ENCODE measurements at regions not wholly inside any gene's neighbourhood (a gene's known extent, or its start where the extent isn't known, plus 50 kb on each side); places are given as distances from the start of the nearest gene placed in this dataset.

DNA sequence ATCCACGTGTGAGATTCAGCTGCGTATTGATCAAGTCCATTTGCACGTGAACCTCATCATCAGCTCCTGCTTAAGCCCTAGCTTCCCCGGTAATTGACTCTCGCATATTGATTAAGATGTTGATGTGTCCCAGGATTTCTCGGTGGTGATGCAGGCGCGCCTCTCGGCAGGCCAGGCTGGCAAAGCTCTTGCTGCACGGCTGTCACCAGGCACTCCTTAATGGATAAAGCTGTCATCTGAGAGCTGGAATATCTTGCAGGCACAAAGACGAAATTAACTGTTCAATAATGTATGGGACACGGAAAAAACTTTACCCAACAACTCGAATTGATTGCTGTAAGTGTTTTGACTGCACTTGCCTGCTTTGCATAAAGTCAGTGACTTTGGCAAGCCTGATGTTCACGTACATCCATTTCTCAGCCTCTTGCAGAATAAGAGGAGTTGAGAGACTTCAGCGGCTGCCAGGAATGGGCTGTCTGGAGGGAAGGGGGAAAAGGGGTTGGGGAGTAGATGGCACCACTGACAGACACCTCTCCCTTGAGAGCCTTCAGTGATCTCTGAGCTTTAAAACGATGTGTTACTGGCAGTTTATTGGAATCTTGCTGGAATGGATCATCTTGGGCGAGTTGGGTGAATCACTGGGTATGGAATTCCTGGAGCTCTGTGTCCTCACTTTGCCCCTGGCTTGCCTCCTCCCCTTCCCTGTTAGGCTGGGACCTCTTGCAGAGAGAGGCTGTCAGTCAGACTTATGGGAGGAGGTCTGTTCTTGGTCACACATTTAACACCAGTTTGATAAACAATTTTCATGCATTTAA is 650.3 kb downstream of the CCDC171 start:
- H3K9me3 ChIP-seq (ENCODE audit: control insufficient read depth, low read depth, low read length) = no peaks in the 10 kb centered on the region

More for the DNA sequence above, 650.3 kb downstream of the CCDC171 start:
- no peaks in the 10 kb centered on the region; the same call in 1 of the 2 replicates for H3K27me3 Mint-ChIP-seq (ENCODE audit: low read depth)
- no peaks in the 10 kb centered on the region for H3K79me1 ChIP-seq (ENCODE audit: insufficient read depth, low read depth, low read length, poor library complexity, severe bottlenecking)
- no peaks in the 10 kb centered on the region for H3K23me2 ChIP-seq (ENCODE audit: insufficient read length, low read depth, low read length, poor library complexity, severe bottlenecking)
- H4K8ac ChIP-seq (replicated peaks; ENCODE audit: insufficient read length, low read depth, low read length) = no peak overlapping the region
- no peak overlapping the region for H2BK12ac ChIP-seq (ENCODE audit: insufficient read length, low read depth, low read length)
- no peak overlapping the region for H4K91ac ChIP-seq (ENCODE audit: insufficient read length, low read depth, low read length)
- TF ChIP-seq, protein P1, sequence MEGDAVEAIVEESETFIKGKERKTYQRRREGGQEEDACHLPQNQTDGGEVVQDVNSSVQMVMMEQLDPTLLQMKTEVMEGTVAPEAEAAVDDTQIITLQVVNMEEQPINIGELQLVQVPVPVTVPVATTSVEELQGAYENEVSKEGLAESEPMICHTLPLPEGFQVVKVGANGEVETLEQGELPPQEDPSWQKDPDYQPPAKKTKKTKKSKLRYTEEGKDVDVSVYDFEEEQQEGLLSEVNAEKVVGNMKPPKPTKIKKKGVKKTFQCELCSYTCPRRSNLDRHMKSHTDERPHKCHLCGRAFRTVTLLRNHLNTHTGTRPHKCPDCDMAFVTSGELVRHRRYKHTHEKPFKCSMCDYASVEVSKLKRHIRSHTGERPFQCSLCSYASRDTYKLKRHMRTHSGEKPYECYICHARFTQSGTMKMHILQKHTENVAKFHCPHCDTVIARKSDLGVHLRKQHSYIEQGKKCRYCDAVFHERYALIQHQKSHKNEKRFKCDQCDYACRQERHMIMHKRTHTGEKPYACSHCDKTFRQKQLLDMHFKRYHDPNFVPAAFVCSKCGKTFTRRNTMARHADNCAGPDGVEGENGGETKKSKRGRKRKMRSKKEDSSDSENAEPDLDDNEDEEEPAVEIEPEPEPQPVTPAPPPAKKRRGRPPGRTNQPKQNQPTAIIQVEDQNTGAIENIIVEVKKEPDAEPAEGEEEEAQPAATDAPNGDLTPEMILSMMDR (conservative IDR thresholded peaks at IDR 0.05) = no peak
- no peak overlapping the region for H3K9ac ChIP-seq (ENCODE audit: extremely low read depth, insufficient read length, low read length)
- no peak overlapping the region for H3K4ac ChIP-seq (ENCODE audit: low read depth, low read length)
- H3K79me2 ChIP-seq (ENCODE audit: insufficient read depth, low read length) = no peaks in the 10 kb centered on the region
- no peaks in the 10 kb centered on the region for H3K27me3 ChIP-seq (ENCODE audit: insufficient read depth, low read length)
- H3K56ac ChIP-seq (ENCODE audit: insufficient read length, low read depth, low read length) = no peak overlapping the region
- no peak overlapping the region for H3K4me3 Mint-ChIP-seq
- no peak for DNase-seq
- H3K9me3 Mint-ChIP-seq = peaks cover 2 to 3% of the 10 kb centered on the region in 2 experiments; a peak in 1 of 5 replicates
- H3K4me1 ChIP-seq (ENCODE audit: insufficient read depth, low read length) = no peaks in the 10 kb centered on the region; the same call in 1 of the 2 replicates
- H4K5ac ChIP-seq (ENCODE audit: insufficient read length, low read depth, low read length) = no peak overlapping the region
- H2BK5ac ChIP-seq (ENCODE audit: insufficient read length, low read length) = no peak overlapping the region
- no peak overlapping the region for H3T11ph ChIP-seq (ENCODE audit: low read length)
- no peaks in the 10 kb centered on the region for H4K20me1 ChIP-seq (ENCODE audit: control insufficient read depth, insufficient read depth, insufficient read length)
- no peak overlapping the region for H3K23ac ChIP-seq (ENCODE audit: insufficient read length, low read depth, low read length)
- H2BK15ac ChIP-seq (ENCODE audit: low read depth, low read length) = no peak overlapping the region
- no peak overlapping the region for H3K27ac Mint-ChIP-seq
- H2BK120ac ChIP-seq (ENCODE audit: low read depth, low read length, poor library complexity, severe bottlenecking) = no peak overlapping the region
- H3K4me1 Mint-ChIP-seq = peaks cover 13 to 14% of the 10 kb centered on the region in 2 experiments
- no peak overlapping the region for H2AFZ ChIP-seq (ENCODE audit: low read length)
- no peak overlapping the region for H2BK20ac ChIP-seq (ENCODE audit: low read depth, low read length, poor library complexity, severe bottlenecking)
- H3K4me2 ChIP-seq (ENCODE audit: insufficient read depth, insufficient read length, low read length) = no peak overlapping the region
- WGBS (ENCODE audit: extremely low coverage, insufficient read length, low lambda C conversion rate) = no CpG with 5 or more reads among the region's 17 CpGs
- no peak overlapping the region for H3K18ac ChIP-seq (ENCODE audit: insufficient read length, low read depth, low read length)
- H3K27ac ChIP-seq (ENCODE audit: insufficient read length, low read depth, low read length) = no peak overlapping the region
- no peak overlapping the region for H3K14ac ChIP-seq (ENCODE audit: insufficient read depth, low read length)
- H2AK5ac ChIP-seq (ENCODE audit: insufficient read length, low read length) = no peak overlapping the region
- peaks cover 0 to 5% (median 1%) of the 10 kb centered on the region in 3 experiments; a peak in 4 of 7 replicates for H3K36me3 Mint-ChIP-seq (ENCODE audit: insufficient read depth in 1 of 3, low read depth in 3 of 3)
